T-helper 1 cell treated with Interleukin-12 subunit alpha and Interleukin-12 subunit beta and Interleukin-4 antibody, amounts not matched to agents 30 μg/mL and 1 μg/mL, for 36 hours (primary cell): ENCODE measurements at regions not wholly inside any gene's neighbourhood (a gene's known extent, or its start where the extent isn't known, plus 50 kb on each side); places are given as distances from the start of the nearest gene placed in this dataset.
"Not testable (repeated sequence)": the region's sequence is repeated elsewhere in the genome, so short reads cannot be mapped to it uniquely, and the experiment has no call there.

Source experiments
- H3K27ac Mint-ChIP-seq: one replicate; pipeline ENCODE4 v1.8.0; 2021; ENCODE audit warnings: mild to moderate bottlenecking, mixed read lengths
- H3K27me3 Mint-ChIP-seq: one replicate; pipeline ENCODE4 v1.8.0; 2021; ENCODE audit warnings: low read depth, mixed read lengths
- H3K36me3 Mint-ChIP-seq: one replicate; pipeline ENCODE4 v1.8.0; 2021; ENCODE audit warnings: low read depth, mixed read lengths
- H3K4me1 Mint-ChIP-seq: one replicate; pipeline ENCODE4 v1.8.0; 2021; ENCODE audit warnings: low read depth, mixed read lengths
- H3K4me3 Mint-ChIP-seq: one replicate; pipeline ENCODE4 v1.8.0; 2021; ENCODE audit warnings: mild to moderate bottlenecking, moderate library complexity, mixed read lengths
- H3K9me3 Mint-ChIP-seq: one replicate; pipeline ENCODE4 v1.8.0; 2021; ENCODE audit warnings: mixed read lengths

DNA sequence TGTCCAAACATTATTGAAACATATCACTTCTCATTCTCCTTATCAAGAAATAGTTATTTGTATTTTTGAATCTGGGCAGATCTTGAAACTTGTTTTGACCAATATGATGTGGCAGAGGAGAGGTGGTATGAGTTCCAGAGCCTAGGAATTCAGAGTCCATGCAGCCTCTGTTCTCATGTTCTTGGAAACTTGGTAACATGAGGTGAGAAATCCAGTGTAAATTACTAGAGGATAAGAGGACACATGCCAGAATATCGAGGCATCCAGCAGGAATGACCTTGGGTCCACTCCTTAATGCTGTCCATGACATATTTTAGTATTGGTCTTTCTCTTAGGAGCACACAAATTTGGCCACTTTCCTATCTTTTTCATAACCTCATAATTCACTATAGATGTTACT is 1374.6 kb downstream of the FSCB start:
- H3K9me3 Mint-ChIP-seq, result peaks cover 36% of the 10 kb centered on the region
- H3K27me3 Mint-ChIP-seq, result no peaks in the 10 kb centered on the region
- no peak overlapping the region for H3K27ac Mint-ChIP-seq
- no peak overlapping the region for H3K4me3 Mint-ChIP-seq
- H3K36me3 Mint-ChIP-seq, result no peaks in the 10 kb centered on the region
- no peaks in the 10 kb centered on the region for H3K4me1 Mint-ChIP-seq

DNA sequence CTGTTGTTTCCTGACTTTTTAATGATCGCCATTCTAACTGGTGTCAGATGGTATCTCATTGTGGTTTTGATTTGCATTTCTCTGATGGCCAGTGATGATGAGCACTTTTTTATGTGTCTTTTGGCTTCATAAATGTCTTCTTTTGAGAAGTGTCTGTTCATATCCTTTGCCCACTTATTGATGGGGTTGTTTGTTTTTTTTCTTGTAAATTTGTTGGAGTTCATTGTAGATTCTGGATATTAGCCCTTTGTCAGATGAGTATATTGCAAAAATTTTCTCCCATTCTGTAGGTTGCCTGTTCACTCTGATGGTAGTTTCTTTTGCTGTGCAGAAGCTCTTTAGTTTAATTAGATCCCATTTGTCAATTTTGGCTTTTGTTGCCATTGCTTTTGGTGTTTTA is 1378.7 kb downstream of the FSCB start:
- H3K27me3 Mint-ChIP-seq, H3K27ac Mint-ChIP-seq, H3K4me3 Mint-ChIP-seq, H3K36me3 Mint-ChIP-seq, H3K4me1 Mint-ChIP-seq: not testable (repeated sequence)
- H3K9me3 Mint-ChIP-seq, result peaks cover 17% of the 10 kb centered on the region

DNA sequence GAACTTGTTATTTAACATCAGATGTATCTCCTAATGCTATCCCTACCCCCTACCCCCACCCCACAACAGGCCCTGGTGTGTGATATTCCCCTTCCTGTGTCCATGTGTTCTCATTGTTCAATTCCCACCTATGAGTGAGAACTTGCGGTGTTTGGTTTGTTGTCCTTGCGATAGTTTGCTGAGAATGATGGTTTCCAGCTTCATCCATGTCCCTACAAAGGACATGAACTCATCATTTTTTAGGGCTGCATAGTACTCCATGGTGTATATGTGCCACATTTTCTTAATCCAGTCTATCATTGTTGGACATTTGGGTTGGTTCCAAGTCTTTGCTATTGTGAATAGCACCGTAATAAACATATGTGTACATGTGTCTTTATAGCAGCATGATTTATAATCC is 1379.2 kb downstream of the FSCB start:
- peaks cover 13% of the 10 kb centered on the region for H3K9me3 Mint-ChIP-seq
- H3K4me3 Mint-ChIP-seq, H3K36me3 Mint-ChIP-seq, H3K27me3 Mint-ChIP-seq, H3K4me1 Mint-ChIP-seq, H3K27ac Mint-ChIP-seq: not testable (repeated sequence)

DNA sequence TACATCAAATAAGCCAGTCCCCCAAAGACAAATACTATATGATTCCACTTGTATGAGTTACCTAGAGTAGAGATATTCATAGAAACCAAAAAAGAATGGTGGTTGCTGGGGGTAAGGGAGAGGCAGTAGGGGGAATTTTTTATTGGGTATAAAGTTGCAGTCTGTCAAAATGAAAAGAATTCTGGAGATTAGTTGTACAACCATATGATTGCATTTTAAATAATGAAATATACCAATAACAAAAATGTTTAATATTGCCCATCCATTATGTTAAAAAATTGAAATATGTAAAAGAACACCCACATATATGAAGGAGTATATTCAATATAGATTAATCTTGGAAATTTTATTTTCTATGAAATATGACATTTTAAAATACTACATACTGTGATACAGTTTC is 1383.5 kb downstream of the FSCB start:
- Mint-ChIP-seq H3K4me1 (no peaks in the 10 kb centered on the region), H3K27me3 (no peaks in the 10 kb centered on the region), H3K4me3 (no peak overlapping the region), H3K36me3 (no peaks in the 10 kb centered on the region), H3K9me3 (peaks cover 18% of the 10 kb centered on the region), H3K27ac (no peak overlapping the region)

DNA sequence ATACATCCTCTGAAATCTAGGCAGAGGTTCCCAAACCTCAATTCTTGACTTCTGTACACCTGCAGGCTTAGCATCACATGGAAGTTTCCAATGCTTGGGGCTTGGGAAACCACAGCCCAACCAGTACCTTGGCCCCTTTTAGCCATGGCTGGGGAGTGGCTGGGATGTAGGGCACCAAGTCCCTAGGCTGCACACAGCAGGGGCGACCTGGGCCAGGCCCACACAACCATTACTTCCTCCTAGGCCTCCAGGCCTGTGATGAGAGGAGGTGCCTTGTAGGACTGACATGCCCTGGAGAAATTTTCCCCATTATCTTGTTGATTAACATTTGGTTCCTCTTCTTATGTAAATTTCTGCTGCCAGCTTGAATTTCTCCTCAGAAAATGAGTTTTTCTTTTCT is 1387.4 kb downstream of the FSCB start:
- Mint-ChIP-seq H3K27ac (no peak overlapping the region), H3K36me3 (no peaks in the 10 kb centered on the region), H3K4me3 (no peak overlapping the region), H3K4me1 (no peaks in the 10 kb centered on the region), H3K27me3 (no peaks in the 10 kb centered on the region), H3K9me3 (peaks cover 17% of the 10 kb centered on the region)

DNA sequence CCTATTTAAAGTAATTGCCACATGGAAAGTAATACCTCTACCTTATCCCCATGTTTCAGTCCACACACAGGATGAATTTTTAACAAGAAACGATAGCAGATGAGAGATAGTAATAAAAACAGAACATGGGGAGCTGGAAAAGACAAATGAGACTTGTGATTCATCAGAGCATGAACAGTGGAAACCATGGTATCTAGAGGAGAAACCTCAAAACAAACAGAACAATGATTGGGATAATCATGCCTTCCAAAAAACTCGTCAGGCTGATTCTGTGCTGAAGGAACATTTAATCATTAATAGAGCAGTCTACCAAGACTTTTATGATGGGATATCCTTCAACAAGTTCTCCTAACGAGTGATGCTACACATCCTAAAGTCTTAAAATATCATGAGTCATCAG is 1390.7 kb downstream of the FSCB start:
- no peak overlapping the region for H3K27ac Mint-ChIP-seq
- H3K36me3 Mint-ChIP-seq, result no peaks in the 10 kb centered on the region
- H3K9me3 Mint-ChIP-seq, result peaks cover 17% of the 10 kb centered on the region
- H3K4me1 Mint-ChIP-seq, result no peaks in the 10 kb centered on the region
- H3K4me3 Mint-ChIP-seq, result no peak overlapping the region
- no peaks in the 10 kb centered on the region for H3K27me3 Mint-ChIP-seq

DNA sequence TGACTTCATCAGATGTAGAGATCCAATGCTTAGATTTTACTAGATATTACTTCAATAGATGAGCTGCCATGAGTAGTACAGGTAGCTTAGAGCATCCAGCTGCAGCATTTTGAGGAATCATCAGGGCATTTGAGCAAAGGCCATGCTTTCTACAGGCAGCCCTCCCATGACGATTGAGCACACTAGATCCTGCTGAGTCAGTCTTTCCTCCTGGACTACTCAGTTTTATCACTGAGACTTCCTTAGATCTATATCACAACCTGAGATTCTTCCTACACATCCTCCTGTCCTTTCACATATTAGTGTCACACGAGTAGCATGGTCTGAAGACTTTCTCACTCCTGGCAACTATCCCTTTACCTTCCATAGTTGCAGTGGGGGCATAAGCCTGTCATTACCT is 1401.8 kb downstream of the FSCB start:
- H3K36me3 Mint-ChIP-seq, result no peaks in the 10 kb centered on the region
- H3K27ac Mint-ChIP-seq, result no peak overlapping the region
- H3K27me3 Mint-ChIP-seq, result no peaks in the 10 kb centered on the region
- H3K9me3 Mint-ChIP-seq, result peaks cover 24% of the 10 kb centered on the region
- H3K4me1 Mint-ChIP-seq, result no peaks in the 10 kb centered on the region
- H3K4me3 Mint-ChIP-seq, result no peak overlapping the region

DNA sequence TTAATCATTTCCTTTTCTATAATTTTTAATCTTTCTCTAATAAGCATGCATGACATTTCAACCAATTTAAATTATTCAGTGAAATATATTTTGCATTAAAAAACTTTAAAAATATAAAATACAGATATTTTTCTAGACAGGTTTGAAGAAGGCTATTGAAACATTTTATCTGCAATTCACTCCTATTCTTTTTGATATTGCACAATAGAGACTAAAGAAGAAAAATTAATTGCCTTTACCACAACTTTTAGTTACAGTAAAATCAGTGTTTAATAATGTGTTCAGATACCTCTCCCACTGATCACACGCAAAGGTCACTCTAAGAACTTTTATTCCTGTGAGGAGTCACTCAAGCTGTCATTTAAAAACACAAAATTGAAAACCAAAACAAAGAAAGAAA is 1416.7 kb downstream of the FSCB start:
- H3K4me1 Mint-ChIP-seq, result no peaks in the 10 kb centered on the region
- H3K36me3 Mint-ChIP-seq, result no peaks in the 10 kb centered on the region
- H3K27me3 Mint-ChIP-seq, result no peaks in the 10 kb centered on the region
- no peak overlapping the region for H3K4me3 Mint-ChIP-seq
- H3K9me3 Mint-ChIP-seq, result peaks cover 22% of the 10 kb centered on the region
- H3K27ac Mint-ChIP-seq, result no peak overlapping the region

DNA sequence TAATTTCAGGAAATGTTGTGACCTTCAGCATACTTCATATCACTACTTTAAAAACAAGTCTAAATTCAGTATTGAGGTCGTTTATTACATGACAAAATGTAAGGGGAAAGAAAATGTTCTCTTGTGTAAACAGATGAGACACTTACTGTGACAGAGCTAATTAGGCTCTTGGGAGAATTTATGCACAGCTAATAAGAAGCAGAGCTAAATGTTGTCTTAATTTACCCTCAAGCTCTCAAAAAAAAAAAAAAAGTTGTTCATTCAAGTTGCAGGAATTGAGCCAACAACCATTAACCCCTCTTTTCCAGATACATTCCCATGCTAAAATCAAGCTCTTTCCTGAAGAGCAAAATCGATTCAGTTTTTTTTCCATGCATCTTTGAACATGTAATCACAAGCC is 1419.4 kb downstream of the FSCB start:
- H3K9me3 Mint-ChIP-seq, result peaks cover 27% of the 10 kb centered on the region
- no peak overlapping the region for H3K27ac Mint-ChIP-seq
- no peaks in the 10 kb centered on the region for H3K36me3 Mint-ChIP-seq
- H3K4me3 Mint-ChIP-seq, result no peak overlapping the region
- H3K27me3 Mint-ChIP-seq, result no peaks in the 10 kb centered on the region
- no peaks in the 10 kb centered on the region for H3K4me1 Mint-ChIP-seq

DNA sequence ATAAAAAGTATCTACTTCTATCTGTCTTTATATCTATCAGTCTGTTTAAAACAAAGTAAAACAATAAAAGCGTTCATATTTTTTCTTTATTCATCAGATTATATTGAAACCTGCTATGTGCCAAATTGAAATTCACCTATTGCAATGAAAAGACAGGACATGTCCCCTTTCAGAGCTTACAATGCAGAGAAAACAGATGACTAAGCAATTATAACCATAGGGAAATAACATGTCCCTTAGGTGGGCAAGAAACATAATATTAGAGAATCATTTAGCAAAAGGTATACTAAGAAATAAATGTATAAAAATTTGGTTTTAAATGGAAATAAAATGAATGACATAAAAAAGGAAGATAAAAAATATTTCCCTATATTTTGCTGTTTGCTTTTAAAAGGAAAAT is 1421.3 kb downstream of the FSCB start:
- H3K9me3 Mint-ChIP-seq, result peaks cover 21% of the 10 kb centered on the region
- no peaks in the 10 kb centered on the region for H3K4me1 Mint-ChIP-seq
- no peaks in the 10 kb centered on the region for H3K36me3 Mint-ChIP-seq
- H3K4me3 Mint-ChIP-seq, result no peak overlapping the region
- no peaks in the 10 kb centered on the region for H3K27me3 Mint-ChIP-seq
- no peak overlapping the region for H3K27ac Mint-ChIP-seq

DNA sequence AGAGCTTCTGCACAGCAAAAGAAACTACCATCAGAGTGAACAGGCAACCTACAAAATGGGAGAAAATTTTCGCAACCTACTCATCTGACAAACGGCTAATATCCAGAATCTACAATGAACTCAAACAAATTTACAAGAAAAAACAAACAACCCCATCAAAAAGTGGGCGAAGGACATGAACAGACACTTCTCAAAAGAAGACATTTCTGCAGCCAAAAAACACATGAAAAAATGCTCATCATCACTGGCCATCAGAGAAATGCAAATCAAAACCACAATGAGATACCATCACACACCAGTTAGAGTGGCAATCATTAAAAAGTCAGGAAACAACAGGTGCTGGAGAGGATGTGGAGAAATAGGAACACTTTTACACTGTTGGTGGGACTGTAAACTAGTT is 1439.7 kb downstream of the FSCB start:
- not testable (repeated sequence) for H3K4me1 Mint-ChIP-seq, H3K27ac Mint-ChIP-seq, H3K36me3 Mint-ChIP-seq, H3K9me3 Mint-ChIP-seq, H3K27me3 Mint-ChIP-seq, H3K4me3 Mint-ChIP-seq

DNA sequence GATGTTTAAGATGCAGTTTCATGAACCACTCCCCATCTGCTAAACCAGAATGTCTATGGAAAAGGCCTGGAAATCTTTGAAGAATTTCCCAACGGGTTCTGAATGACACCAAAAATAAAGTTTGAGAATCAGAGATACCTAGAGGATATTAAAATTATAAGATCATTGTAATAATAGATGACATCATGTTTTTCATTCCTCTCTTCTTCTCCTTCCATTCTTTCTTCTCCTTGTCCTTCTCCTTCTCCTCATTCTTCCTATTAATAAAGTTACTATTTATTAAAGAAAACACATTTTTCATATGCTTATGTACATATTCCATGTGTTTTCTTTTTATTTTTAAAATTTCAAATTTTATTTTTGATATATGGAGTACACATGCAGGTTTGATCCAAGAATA is 1449.4 kb downstream of the LRFN5 start:
- H3K4me1 Mint-ChIP-seq, result no peaks in the 10 kb centered on the region
- peaks cover 31% of the 10 kb centered on the region for H3K9me3 Mint-ChIP-seq

DNA sequence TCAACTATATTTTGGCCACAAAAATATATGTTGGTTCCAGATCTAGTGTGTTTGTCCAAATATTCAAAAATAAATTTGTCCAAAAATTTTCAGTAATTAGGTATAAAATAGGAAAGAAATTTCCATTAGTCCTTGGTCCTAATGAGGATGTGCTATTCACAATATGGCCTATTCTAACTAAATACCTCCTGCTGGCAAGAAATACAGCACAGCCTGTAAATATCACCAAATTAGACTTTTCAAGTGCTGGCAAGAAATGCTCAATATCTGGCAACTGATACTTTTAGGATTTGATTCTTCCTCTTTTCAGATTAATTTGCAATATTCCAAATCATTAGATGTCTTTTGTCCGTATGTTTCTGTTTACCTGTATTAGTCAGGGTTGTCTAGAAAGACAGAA is 1446.2 kb downstream of the LRFN5 start:
- Mint-ChIP-seq H3K9me3 (peaks cover 9% of the 10 kb centered on the region), H3K4me3 (no peak overlapping the region), H3K27me3 (no peaks in the 10 kb centered on the region), H3K4me1 (no peaks in the 10 kb centered on the region), H3K27ac (no peak overlapping the region), H3K36me3 (no peaks in the 10 kb centered on the region)

More for the DNA sequence above, 1449.4 kb downstream of the LRFN5 start:
- Mint-ChIP-seq H3K27ac (no peak overlapping the region), H3K4me3 (no peak overlapping the region), H3K27me3 (no peaks in the 10 kb centered on the region), H3K36me3 (no peaks in the 10 kb centered on the region)

DNA sequence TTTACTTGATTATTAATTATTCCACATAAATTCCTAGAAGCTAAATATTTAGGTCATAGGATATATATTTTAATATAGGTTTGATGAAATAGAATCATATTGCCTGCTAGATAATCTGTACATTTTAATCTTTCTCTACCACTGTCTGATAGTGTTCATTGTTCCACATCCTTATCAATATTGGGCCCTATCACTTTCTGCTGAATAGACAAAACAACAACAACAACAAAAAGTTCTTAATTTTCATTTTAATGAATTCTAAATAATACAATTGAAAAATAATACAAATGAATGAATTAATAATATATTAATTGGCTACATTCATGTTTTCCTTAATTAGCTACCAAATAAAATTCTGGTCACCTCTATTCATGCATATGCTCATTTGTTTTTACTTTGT is 1437.2 kb downstream of the LRFN5 start:
- H3K27ac Mint-ChIP-seq, result no peak overlapping the region
- no peak overlapping the region for H3K4me3 Mint-ChIP-seq

DNA sequence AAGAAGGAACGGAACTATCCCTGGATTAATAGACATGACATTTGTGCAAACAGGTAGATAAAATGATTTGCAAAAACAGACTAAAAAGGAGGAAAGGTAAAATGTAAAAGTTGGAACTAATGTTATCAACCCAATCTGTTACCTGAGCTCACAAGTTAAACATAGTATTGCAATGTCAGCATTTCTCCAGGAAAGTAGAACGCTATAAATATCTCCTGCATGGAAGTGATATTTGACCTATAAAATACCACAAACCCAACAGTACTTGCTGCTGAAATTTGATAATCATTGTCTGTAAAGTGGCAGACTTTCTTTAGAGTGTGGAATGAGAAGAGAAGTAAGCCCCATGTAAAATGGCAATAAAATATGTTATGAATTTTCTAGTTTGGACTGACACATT is 1435.7 kb downstream of the LRFN5 start:
- Mint-ChIP-seq H3K36me3 (no peaks in the 10 kb centered on the region), H3K27ac (no peak overlapping the region), H3K9me3 (peaks cover 13% of the 10 kb centered on the region), H3K4me3 (no peak overlapping the region), H3K27me3 (no peaks in the 10 kb centered on the region), H3K4me1 (no peaks in the 10 kb centered on the region)

More for the DNA sequence above, 1437.2 kb downstream of the LRFN5 start:
- Mint-ChIP-seq H3K4me1 (no peaks in the 10 kb centered on the region), H3K27me3 (no peaks in the 10 kb centered on the region), H3K36me3 (no peaks in the 10 kb centered on the region), H3K9me3 (peaks cover 13% of the 10 kb centered on the region)

DNA sequence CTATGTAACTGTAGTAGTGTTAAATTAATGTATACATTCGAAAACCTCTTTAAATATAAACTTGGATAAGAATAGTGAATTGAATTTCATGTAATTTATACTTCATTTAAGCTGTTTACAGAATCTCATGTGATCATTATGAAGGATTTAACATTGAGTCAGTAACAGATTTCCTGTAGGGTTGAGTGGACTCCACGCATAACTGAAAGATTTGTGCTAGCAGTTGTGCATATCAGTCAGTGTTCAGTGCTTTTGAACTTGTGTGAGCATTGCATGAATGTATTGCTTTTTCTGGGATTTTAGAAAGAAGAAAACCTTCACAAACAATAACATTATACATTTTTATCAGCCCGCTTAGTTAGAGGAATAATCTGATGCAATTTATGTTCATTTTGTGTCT is 1435.3 kb downstream of the LRFN5 start:
- Mint-ChIP-seq H3K27me3 (no peaks in the 10 kb centered on the region), H3K4me3 (no peak overlapping the region), H3K36me3 (no peaks in the 10 kb centered on the region), H3K27ac (no peak overlapping the region), H3K4me1 (no peaks in the 10 kb centered on the region), H3K9me3 (peaks cover 13% of the 10 kb centered on the region)
